OCI-LY1 (cell line): ENCODE measurements at regions not wholly inside any gene's neighbourhood (a gene's known extent, or its start where the extent isn't known, plus 50 kb on each side); places are given as distances from the start of the nearest gene placed in this dataset.

Experiments used
- H2AFZ ChIP-seq: fragments of 200-600 bp; sonication (generic), shearing (Covaris generic); 2 replicates; pipeline ENCODE4 v1.6.0; 2014; ENCODE audit warnings: antibody characterized with exemption, mild to moderate bottlenecking, low read length
- H3F3A ChIP-seq: fragments of 200-600 bp; sonication (generic), shearing (Covaris generic); 2 replicates; pipeline ENCODE4 v1.6.0; 2014; ENCODE audit warnings: mild to moderate bottlenecking, antibody characterized with exemption, low read length, moderate library complexity; ENCODE audit not compliant: insufficient read depth
- H3K27ac ChIP-seq: fragments of 200-600 bp; sonication (generic); 2 replicates; pipeline ENCODE4 v1.5.1; 2014; ENCODE audit warnings: low read length, mixed run types, mild to moderate bottlenecking, low read depth; ENCODE audit not compliant: poor library complexity, severe bottlenecking
- H3K27me3 ChIP-seq: fragments of 200-600 bp; sonication (generic); 2 replicates; pipeline ENCODE4 v1.6.0; 2014; ENCODE audit warnings: antibody characterized with exemption, mild to moderate bottlenecking, low read length, moderate library complexity; ENCODE audit not compliant: insufficient read depth
- H3K36me3 ChIP-seq: fragments of 200-600 bp; sonication (generic); 2 replicates; pipeline ENCODE4 v1.6.1; 2014; ENCODE audit warnings: mild to moderate bottlenecking, antibody characterized with exemption, low read length, moderate library complexity, mixed read lengths; ENCODE audit not compliant: insufficient read depth
- H3K4me1 ChIP-seq: fragments of 200-600 bp; sonication (generic); 2 replicates; pipeline ENCODE4 v1.5.1; 2014; ENCODE audit warnings: mild to moderate bottlenecking, low read length, moderate library complexity; ENCODE audit not compliant: insufficient read depth, severe bottlenecking
- H3K4me2 ChIP-seq: fragments of 200-600 bp; sonication (generic), shearing (Covaris generic); 2 replicates; pipeline ENCODE4 v1.6.1; 2014; ENCODE audit warnings: low read length
- H3K4me3 ChIP-seq: fragments of 200-600 bp; sonication (generic); 2 replicates; pipeline ENCODE4 v1.5.1; 2014; ENCODE audit warnings: low read length, low read depth, mild to moderate bottlenecking, mixed read lengths; ENCODE audit not compliant: poor library complexity, severe bottlenecking
- H3K79me2 ChIP-seq: fragments of 200-600 bp; shearing (Covaris generic); 2 replicates; pipeline ENCODE4 v1.6.1; 2016; ENCODE audit warnings: mixed run types, low read length, mixed read lengths; ENCODE audit not compliant: insufficient read depth
- H3K9ac ChIP-seq: fragments of 200-600 bp; sonication (generic), shearing (Covaris generic); 2 replicates; pipeline ENCODE4 v1.6.1; 2014; ENCODE audit warnings: mild to moderate bottlenecking, low read length, mixed read lengths
- H3K9me2 ChIP-seq: fragments of 200-600 bp; sonication (generic), shearing (Covaris generic); 2 replicates; pipeline ENCODE4 v1.6.1; 2014; ENCODE audit warnings: low read depth, mild to moderate bottlenecking, low read length, mixed read lengths
- H3K9me3 ChIP-seq: fragments of 200-600 bp; shearing (Covaris generic); 2 replicates; pipeline ENCODE4 v1.6.1; 2014; ENCODE audit warnings: low read length, mixed read lengths
- H4K20me1 ChIP-seq: fragments of 200-600 bp; sonication (generic), shearing (Covaris generic); 2 replicates; pipeline ENCODE4 v1.6.0; 2016; ENCODE audit warnings: mild to moderate bottlenecking, low read length; ENCODE audit not compliant: insufficient read depth
- CTCF ChIP-seq: fragments of 200-600 bp; sonication (generic), shearing (Covaris generic); IDR thresholded peaks from 2 replicates; pipeline ENCODE4 v1.5.1; 2017; ENCODE audit warnings: mild to moderate bottlenecking, antibody characterized with exemption, low read length, moderate library complexity, mixed read lengths
- EZH2 ChIP-seq: fragments of 200-600 bp; sonication (generic), shearing (Covaris generic); IDR thresholded peaks from 2 replicates; pipeline ENCODE4 v1.8.0; 2017; ENCODE audit warnings: borderline replicate concordance, mixed run types, mild to moderate bottlenecking, antibody characterized with exemption, low read length, moderate library complexity, mixed read lengths

DNA sequence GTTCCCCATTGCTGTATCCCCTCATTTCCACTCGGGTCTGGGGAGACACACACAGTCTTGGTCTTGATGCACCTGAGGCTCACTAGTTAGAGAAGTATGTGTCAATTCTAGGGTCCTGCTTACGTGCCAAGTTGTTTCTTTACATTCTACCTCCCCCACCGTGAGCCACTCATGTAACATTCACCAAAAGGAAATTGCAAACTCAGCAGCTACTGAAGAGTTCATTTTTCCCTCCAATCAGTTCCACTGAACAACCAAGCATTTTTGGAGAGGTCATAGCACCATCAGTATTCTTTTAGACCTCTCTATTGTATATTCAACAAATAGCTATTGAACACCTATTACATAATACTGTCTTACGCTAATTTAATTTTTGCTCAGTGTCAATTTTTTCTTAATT, 281.1 kb downstream of the SH3GL2 start:
- Histone ChIP-seq H3K9me2 (no peaks in the 10 kb centered on the region), H3K79me2 (no peaks in the 10 kb centered on the region), H3K9me3 (no peaks in the 10 kb centered on the region), H3K27me3 (no peaks in the 10 kb centered on the region), H3K36me3 (no peaks in the 10 kb centered on the region), H3K4me2 (no peak overlapping the region), H3K4me1 (no peaks in the 10 kb centered on the region), H3K9ac (no peak overlapping the region), H3F3A (no peaks in the 10 kb centered on the region), H4K20me1 (no peaks in the 10 kb centered on the region), H3K4me3 (no peak overlapping the region), H3K27ac (no peak overlapping the region), H2AFZ (no peak overlapping the region)
- no peak for TF ChIP-seq EZH2
- TF ChIP-seq CTCF, result no peak

DNA sequence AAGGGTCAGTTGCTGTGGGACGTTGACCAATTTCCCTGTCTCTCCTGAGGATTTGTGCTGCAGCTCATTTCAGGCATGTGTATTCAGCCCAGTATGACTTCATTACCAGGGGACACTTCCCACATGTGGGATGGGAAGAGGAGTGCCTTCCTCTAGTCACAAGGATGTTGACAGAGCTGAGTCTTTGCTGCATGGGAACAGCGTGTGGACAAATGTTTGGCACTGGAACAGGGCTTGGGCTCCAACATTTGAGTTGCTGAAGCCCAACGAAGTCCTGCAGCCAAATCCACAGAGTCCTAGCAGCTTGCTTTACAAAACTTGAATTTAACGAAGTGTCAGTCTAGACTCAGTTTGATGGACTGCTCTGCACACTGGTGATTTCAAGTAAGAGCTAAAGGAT, 283.2 kb downstream of the SH3GL2 start:
- no peaks in the 10 kb centered on the region for H3F3A ChIP-seq
- no peak overlapping the region for H3K4me3 ChIP-seq
- H3K27ac ChIP-seq, result no peak overlapping the region
- H3K9me3 ChIP-seq, result no peaks in the 10 kb centered on the region
- H3K4me1 ChIP-seq, result no peaks in the 10 kb centered on the region
- no peak overlapping the region for H3K9ac ChIP-seq
- H2AFZ ChIP-seq, result no peak overlapping the region
- H4K20me1 ChIP-seq, result no peaks in the 10 kb centered on the region
- no peaks in the 10 kb centered on the region for H3K79me2 ChIP-seq
- no peak overlapping the region for H3K4me2 ChIP-seq
- TF ChIP-seq EZH2, result no peak
- no peak for TF ChIP-seq CTCF
- H3K9me2 ChIP-seq, result no peaks in the 10 kb centered on the region
- no peaks in the 10 kb centered on the region for H3K36me3 ChIP-seq
- no peaks in the 10 kb centered on the region for H3K27me3 ChIP-seq

GRCh38 chr9:17862629-17863028, 283.8 kb downstream of the SH3GL2 start:
- Histone ChIP-seq H3K79me2 (no peaks in the 10 kb centered on the region), H3K9me2 (no peaks in the 10 kb centered on the region), H4K20me1 (no peaks in the 10 kb centered on the region), H3K4me3 (no peak overlapping the region), H3K36me3 (no peaks in the 10 kb centered on the region), H3K9me3 (no peaks in the 10 kb centered on the region), H3K4me1 (no peaks in the 10 kb centered on the region), H3K27ac (no peak overlapping the region), H3F3A (no peaks in the 10 kb centered on the region), H3K4me2 (no peak overlapping the region), H3K9ac (no peak overlapping the region), H2AFZ (no peak overlapping the region), H3K27me3 (no peaks in the 10 kb centered on the region)
- no peak for TF ChIP-seq CTCF
- TF ChIP-seq EZH2, result no peak
